ENCODE measurements at regions not wholly inside any gene's neighbourhood (a gene's known extent, or its start where the extent isn't known, plus 50 kb on each side); places are given as distances from the start of the nearest gene placed in this dataset.

DNA sequence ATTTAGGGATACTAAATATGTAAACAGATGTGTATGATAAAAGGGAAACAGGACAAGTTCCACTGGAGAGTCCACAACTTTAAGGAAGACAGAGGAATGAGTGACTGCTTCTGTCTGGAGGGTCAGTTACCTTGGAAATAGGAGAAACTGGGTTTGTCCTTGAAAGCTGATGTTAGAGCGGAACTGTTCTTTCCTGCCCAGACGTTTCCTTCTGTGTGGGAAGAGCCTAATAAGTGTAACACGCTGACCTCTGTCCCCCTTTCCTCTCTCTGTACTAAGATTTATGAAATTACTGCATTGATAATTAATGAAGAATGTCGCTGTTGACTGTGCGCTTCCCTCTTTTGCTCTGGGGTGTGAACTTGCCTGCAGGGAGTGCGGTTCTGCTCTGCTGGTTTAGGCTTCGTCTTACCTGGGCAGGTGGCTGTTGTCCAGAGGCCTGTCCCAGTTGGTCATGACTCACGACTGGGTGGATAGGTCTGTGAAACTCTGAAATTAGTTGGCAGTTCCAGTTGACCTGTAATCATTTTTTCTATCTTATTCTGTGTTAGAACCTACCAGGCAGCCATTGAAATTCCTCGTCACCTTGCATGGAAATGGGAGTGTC, 126.8 kb downstream of the MTRR start:
- TF ChIP-seq, protein P1, sequence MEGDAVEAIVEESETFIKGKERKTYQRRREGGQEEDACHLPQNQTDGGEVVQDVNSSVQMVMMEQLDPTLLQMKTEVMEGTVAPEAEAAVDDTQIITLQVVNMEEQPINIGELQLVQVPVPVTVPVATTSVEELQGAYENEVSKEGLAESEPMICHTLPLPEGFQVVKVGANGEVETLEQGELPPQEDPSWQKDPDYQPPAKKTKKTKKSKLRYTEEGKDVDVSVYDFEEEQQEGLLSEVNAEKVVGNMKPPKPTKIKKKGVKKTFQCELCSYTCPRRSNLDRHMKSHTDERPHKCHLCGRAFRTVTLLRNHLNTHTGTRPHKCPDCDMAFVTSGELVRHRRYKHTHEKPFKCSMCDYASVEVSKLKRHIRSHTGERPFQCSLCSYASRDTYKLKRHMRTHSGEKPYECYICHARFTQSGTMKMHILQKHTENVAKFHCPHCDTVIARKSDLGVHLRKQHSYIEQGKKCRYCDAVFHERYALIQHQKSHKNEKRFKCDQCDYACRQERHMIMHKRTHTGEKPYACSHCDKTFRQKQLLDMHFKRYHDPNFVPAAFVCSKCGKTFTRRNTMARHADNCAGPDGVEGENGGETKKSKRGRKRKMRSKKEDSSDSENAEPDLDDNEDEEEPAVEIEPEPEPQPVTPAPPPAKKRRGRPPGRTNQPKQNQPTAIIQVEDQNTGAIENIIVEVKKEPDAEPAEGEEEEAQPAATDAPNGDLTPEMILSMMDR (IDR thresholded peaks at IDR 0.05), result no peak
- no peak for TF ChIP-seq POLR2A (IDR thresholded peaks at IDR 0.05)
